ENCODE measurements at regions not wholly inside any gene's neighbourhood (a gene's known extent, or its start where the extent isn't known, plus 50 kb on each side); places are given as distances from the start of the nearest gene placed in this dataset.

DNA sequence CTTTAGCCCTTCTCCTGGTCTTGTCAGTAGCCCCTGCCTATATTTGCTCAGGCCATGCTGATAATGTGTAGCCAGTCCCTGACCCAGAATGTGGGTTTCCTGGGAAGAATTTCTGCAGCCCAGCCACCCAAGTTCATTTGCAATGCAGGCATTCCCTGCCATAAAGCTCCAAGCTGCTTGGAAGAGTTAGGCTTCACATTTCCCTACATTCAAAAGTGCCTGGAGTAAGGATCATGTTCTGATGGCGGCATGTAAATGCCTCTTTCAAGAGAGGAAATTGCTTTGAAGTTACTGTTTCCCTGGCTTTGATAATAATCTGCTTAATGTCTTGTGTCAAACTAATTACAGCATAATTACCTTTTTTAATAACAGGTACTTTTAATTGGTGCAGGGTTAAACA, 266.1 kb downstream of the MIAT start:
- Histone ChIP-seq H3K27me3 (ENCODE audit: control insufficient read depth in 3 of 3, insufficient read depth in 3 of 3, low read length in 2 of 3) (peaks cover 0 to 11% (median 0%) of the 10 kb centered on the region in 3 donors), H3K9ac (ENCODE audit: insufficient read depth in 1 of 2, low read length in 2 of 2) (no peak overlapping the region), H3K4me3 (no peak overlapping the region), H3K9me3 (ENCODE audit: control insufficient read depth in 4 of 4, insufficient read depth in 3 of 4, low read length in 3 of 4) (peaks cover 0 to 6% (median 0%) of the 10 kb centered on the region in 4 donors), H3K4me1 (ENCODE audit: control insufficient read depth in 5 of 5, insufficient read depth in 5 of 5, low read length in 5 of 5) (peaks cover 0 to 2% (median 0%) of the 10 kb centered on the region in 5 donors), H3K36me3 (ENCODE audit: control insufficient read depth in 4 of 4, insufficient read depth in 4 of 4, low read length in 4 of 4) (no peaks in the 10 kb centered on the region), H3K27ac (ENCODE audit: low read depth in 1 of 2, low read length in 1 of 2) (no peak overlapping the region)
- TF ChIP-seq, protein P1, sequence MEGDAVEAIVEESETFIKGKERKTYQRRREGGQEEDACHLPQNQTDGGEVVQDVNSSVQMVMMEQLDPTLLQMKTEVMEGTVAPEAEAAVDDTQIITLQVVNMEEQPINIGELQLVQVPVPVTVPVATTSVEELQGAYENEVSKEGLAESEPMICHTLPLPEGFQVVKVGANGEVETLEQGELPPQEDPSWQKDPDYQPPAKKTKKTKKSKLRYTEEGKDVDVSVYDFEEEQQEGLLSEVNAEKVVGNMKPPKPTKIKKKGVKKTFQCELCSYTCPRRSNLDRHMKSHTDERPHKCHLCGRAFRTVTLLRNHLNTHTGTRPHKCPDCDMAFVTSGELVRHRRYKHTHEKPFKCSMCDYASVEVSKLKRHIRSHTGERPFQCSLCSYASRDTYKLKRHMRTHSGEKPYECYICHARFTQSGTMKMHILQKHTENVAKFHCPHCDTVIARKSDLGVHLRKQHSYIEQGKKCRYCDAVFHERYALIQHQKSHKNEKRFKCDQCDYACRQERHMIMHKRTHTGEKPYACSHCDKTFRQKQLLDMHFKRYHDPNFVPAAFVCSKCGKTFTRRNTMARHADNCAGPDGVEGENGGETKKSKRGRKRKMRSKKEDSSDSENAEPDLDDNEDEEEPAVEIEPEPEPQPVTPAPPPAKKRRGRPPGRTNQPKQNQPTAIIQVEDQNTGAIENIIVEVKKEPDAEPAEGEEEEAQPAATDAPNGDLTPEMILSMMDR (IDR thresholded peaks at IDR 0.05; ENCODE audit: control extremely low read depth, extremely low read depth): no peak
- no peak for ATAC-seq (ENCODE audit: insufficient read depth, low FRiP score)
- no peak for DNase-seq
- WGBS, 2 donors: 25 to 31% methylated on average over 1 of the region's 1 CpG

- no peak overlapping the region for H3K27ac ChIP-seq (ENCODE audit: low read depth in 1 of 2, low read length in 1 of 2)
- ATAC-seq (ENCODE audit: insufficient read depth, low FRiP score): no peak
- TF ChIP-seq, protein P1 (IDR thresholded peaks at IDR 0.05; ENCODE audit: control extremely low read depth, extremely low read depth): no peak
Observed at GRCh38 chr22:26927821-26928220, 270.4 kb downstream of the MIAT start.

DNA sequence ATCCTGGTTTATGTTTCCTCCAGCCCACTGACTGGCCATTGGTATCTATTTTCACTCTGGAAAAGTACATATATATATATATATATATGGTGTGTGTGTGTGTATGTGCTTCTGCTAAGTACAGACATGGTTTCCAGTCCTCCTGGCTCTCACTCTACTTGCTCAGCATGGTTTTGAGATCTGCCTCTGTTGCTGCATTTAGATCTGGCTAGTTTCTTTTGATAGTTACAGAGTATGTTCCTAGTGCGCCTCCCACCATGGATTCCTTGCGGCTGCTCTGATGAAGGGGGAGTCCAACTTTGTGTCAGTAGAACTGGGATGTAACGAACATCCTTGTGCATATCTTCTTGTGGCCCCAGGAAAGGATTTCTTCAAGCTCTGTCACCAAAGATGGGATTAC, 274.1 kb downstream of the MIAT start:
- no peak overlapping the region for H3K27ac ChIP-seq (ENCODE audit: low read depth in 1 of 2, low read length in 1 of 2)
- no peaks in the 10 kb centered on the region for H3K36me3 ChIP-seq (ENCODE audit: control insufficient read depth in 4 of 4, insufficient read depth in 4 of 4, low read length in 4 of 4)
- peaks cover 0 to 6% (median 0%) of the 10 kb centered on the region in 4 donors for H3K9me3 ChIP-seq (ENCODE audit: control insufficient read depth in 4 of 4, insufficient read depth in 3 of 4, low read length in 3 of 4)
- DNase-seq: no peak
- H3K27me3 ChIP-seq (ENCODE audit: control insufficient read depth in 3 of 3, insufficient read depth in 3 of 3, low read length in 2 of 3): peaks cover 0 to 21% (median 2%) of the 10 kb centered on the region in 3 donors
- H3K9ac ChIP-seq (ENCODE audit: insufficient read depth in 1 of 2, low read length in 2 of 2): no peak overlapping the region
- no peak for ATAC-seq (ENCODE audit: insufficient read depth, low FRiP score)
- TF ChIP-seq, protein P1 (IDR thresholded peaks at IDR 0.05; ENCODE audit: control extremely low read depth, extremely low read depth): no peak
- H3K4me1 ChIP-seq (ENCODE audit: control insufficient read depth in 5 of 5, insufficient read depth in 5 of 5, low read length in 5 of 5): peaks cover 0 to 2% (median 0%) of the 10 kb centered on the region in 5 donors
- H3K4me3 ChIP-seq: no peak overlapping the region
- 89 to 96% methylated on average over 3 of the region's 3 CpGs for WGBS, 2 donors

More at GRCh38 chr22:26927821-26928220, 270.4 kb downstream of the MIAT start:
- no peak for DNase-seq
- 67 to 86% methylated on average over 6 of the region's 6 CpGs for WGBS, 2 donors
- peaks cover 0 to 19% (median 0%) of the 10 kb centered on the region in 3 donors for H3K27me3 ChIP-seq (ENCODE audit: control insufficient read depth in 3 of 3, insufficient read depth in 3 of 3, low read length in 2 of 3)
- H3K4me3 ChIP-seq: no peak overlapping the region
- H3K9ac ChIP-seq (ENCODE audit: insufficient read depth in 1 of 2, low read length in 2 of 2): no peak overlapping the region
- peaks cover 0 to 4% (median 0%) of the 10 kb centered on the region in 4 donors for H3K9me3 ChIP-seq (ENCODE audit: control insufficient read depth in 4 of 4, insufficient read depth in 3 of 4, low read length in 3 of 4)
- peaks cover 0 to 2% (median 0%) of the 10 kb centered on the region in 5 donors for H3K4me1 ChIP-seq (ENCODE audit: control insufficient read depth in 5 of 5, insufficient read depth in 5 of 5, low read length in 5 of 5)
- no peaks in the 10 kb centered on the region for H3K36me3 ChIP-seq (ENCODE audit: control insufficient read depth in 4 of 4, insufficient read depth in 4 of 4, low read length in 4 of 4)

DNA sequence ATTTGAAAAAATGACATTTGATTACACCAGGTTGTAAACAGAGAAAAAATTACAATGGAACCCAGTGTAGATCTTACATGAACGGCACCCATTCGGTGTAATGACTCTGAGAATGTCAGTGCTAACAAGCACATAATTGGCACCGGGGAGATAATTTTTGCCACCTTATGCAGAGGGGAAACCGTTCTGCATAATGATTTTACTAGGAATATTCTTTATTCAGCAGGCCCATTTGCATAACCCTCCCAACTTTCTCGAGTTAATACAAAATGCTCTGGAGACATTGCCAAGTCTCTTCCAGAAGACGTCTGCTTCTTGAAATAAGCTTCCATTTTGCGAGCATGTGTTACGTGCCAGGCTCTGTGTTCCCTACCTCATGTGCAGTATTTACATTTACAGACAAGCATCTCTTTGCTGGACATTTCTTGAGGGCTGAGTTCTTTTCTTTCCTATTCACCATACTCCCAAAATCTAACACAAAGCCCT, 275.8 kb downstream of the MIAT start:
- DNase-seq: no peak
- H3K4me3 ChIP-seq: no peak overlapping the region
- H3K4me1 ChIP-seq (ENCODE audit: control insufficient read depth in 5 of 5, insufficient read depth in 5 of 5, low read length in 5 of 5): no peaks in the 10 kb centered on the region
- no peak overlapping the region for H3K9ac ChIP-seq (ENCODE audit: insufficient read depth in 1 of 2, low read length in 2 of 2)
- H3K27me3 ChIP-seq (ENCODE audit: control insufficient read depth in 3 of 3, insufficient read depth in 3 of 3, low read length in 2 of 3): peaks cover 0 to 21% (median 2%) of the 10 kb centered on the region in 3 donors
- no peaks in the 10 kb centered on the region for H3K36me3 ChIP-seq (ENCODE audit: control insufficient read depth in 4 of 4, insufficient read depth in 4 of 4, low read length in 4 of 4)
- TF ChIP-seq, protein P1 (IDR thresholded peaks at IDR 0.05; ENCODE audit: control extremely low read depth, extremely low read depth): no peak
- 83 to 84% methylated on average over 8 of the region's 8 CpGs for WGBS, 2 donors
- H3K27ac ChIP-seq (ENCODE audit: low read depth in 1 of 2, low read length in 1 of 2): no peak overlapping the region
- no peak for ATAC-seq (ENCODE audit: insufficient read depth, low FRiP score)
- H3K9me3 ChIP-seq (ENCODE audit: control insufficient read depth in 4 of 4, insufficient read depth in 3 of 4, low read length in 3 of 4): peaks cover 0 to 5% (median 0%) of the 10 kb centered on the region in 4 donors

All from lung (tissue), 11 donors.